ENCODE measurements at regions not wholly inside any gene's neighbourhood (a gene's known extent, or its start where the extent isn't known, plus 50 kb on each side); places are given as distances from the start of the nearest gene placed in this dataset.

DNA sequence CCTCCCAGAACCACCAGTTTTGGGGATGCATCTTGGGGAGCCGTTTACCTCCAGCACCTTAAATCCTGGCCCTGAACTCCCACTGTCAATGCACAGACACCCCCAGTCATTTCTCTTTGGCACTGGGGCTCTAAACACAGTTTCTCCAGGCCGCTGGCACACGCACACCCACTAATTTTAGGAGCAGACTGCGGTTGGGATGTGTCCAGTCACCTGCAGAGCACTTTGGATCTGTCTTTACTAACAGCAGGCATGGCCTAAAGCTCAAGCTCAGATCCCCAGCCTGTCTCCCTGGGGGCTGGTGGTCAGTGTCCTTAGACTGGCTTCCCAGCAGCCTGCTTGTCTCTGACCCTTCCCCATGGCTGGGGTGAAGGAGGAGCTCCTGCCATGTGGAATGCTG is 49.9 kb downstream of the SYNE3 start:
- Histone ChIP-seq H3K27ac (no peak overlapping the region), H3K4me3 (no peak overlapping the region)

DNA sequence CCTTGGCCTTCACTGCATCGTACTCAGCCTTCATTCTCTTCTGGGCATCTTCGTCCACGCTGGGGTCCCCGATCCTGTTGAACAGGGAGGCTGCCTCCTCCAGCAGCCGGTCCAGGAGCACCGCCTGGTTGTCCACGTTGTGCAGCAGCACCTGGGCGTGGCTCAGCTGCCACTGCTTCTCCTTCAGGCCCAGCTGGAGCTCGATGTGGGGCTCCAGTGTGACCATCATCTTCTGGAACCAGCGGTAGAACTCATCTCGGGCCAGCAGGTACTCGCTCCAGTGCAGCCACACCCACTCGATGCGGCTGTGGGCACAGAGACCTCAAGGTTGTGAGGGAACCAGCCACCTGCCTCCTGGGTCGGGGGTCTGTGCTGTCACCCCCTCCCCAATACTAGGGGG is 50.5 kb downstream of the SYNE3 start:
- H3K27ac ChIP-seq: no peak overlapping the region

DNA sequence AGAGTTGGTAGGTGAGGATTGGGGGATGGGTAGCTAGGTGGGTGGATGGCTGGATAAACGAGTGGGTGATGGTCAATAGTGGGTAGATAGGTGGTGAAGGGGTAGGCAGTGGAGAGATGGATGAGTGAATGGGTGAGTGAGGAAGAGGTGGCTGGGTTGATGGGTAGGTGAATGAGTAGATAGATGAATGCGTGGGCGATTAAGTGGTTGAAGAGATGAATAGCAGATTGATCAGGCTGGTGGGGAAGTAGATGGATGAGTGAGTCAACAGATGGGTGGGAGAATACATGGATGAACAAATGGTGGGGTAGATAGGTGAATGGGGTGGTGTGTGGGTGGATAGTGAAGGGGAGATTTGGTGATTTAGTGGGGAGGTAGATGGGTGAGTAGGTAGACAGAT is 51.1 kb downstream of the SYNE3 start:
- Histone ChIP-seq H3K4me3 (no peak overlapping the region), H3K27ac (peak overlapping the region in 2 of 21 experiments; percentile 21 to 82)

More for the DNA sequence above, 50.5 kb downstream of the SYNE3 start:
- no peak overlapping the region for H3K4me3 ChIP-seq

DNA sequence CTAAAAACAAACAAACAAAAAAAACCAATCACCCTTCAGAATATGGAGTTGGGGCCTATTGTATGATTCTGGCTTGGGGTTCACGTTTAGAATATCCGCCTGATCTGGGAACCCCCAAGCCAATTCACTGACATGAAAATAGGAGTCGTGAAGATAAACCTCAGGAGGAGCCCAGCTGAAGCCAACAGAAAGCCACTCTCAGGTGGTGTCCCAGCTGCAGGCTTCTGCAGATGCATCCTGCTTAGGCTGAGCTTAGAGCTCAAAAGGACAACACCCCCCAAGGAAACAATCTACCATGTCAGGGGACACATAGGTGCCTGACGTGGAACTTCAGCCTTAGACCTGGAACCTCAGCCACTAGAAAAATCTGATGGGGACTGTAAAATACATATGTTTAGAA is 51.9 kb downstream of the SYNE3 start:
- H3K4me3 ChIP-seq: no peak overlapping the region
- H3K27ac ChIP-seq: peak overlapping the region in 8 of 21 experiments; percentile 34 to 82 (median 66)

DNA sequence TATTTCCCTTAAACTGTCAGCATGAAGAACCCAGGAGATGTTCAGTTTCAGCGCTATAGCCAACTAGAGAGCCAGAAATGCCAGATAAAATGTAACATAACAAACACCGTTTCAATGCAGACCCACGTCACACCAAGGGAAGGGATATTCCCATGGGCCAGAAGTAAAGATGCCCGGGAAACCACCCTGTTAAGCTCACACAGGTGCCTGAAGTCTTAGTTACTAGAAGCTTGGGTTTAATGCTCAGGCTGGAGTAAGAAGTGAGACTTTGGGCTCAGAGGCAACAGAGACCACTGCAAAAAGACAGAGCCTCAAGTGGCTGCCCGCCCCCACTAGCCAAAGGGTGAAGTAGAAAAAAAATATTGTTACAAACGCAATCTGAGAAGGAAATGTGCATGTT is 52.3 kb downstream of the SYNE3 start:
- no peak overlapping the region for H3K4me3 ChIP-seq
- peak overlapping the region in 13 of 21 experiments; percentile 32 to 82 (median 60) for H3K27ac ChIP-seq

DNA sequence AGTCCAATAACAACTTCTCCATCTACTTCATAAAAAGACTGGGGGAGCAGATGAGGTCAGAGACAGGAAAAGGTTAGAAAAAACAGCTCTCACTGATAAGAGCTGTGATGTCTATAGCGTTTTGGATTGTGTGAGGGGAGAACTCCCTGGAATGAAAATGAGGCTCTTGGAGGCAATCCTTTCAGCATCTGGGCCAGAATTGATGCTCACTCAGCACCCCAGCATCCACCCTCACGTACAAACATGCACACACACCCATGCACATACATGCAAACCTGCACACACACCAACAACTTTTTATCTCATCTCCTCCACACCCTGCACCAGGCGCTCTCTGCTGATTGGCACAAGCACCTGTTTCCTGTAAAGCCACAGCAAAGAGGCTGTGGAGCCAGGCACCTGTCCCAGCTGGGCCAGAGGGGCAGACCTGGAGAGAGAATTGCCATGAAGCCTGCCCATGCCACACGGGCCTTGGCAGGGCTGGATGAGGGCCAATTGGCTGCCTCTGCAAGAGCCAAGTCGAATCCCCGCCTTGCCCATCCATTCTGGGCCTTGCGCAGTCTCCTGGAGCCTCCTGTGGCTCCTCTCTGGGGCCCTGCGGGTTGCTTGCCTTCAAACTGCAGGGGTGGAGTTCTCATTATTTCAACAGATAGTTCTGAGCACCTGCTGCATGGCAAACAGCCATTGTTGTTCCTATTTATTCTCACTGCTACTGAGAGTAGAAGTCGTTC is 53.1 kb downstream of the SYNE3 start:
- peak overlapping the region in 15 of 21 experiments; percentile 1 to 82 (median 55) for H3K27ac ChIP-seq
- no peak overlapping the region for H3K4me3 ChIP-seq

DNA sequence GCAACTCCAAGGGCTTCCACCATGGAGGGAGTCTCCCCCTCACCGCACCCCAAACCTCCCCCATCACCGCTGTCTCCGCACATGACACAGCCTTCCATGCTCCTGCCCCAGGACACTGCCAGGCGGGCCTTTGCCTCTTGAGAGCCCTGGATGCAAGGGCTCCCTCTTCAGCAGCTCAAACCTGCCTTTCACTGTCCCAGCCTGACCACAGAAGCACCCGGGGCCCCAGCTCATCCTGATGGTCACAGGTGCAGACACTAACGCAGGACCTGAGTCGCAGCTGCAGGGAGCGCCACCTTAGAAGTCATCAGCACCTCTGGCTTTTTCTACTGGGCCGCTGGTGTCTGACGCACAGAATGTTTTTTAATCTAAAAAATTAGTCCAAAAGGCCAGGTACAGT is 54.0 kb downstream of the SYNE3 start:
- H3K27ac ChIP-seq: peak overlapping the region in 10 of 21 experiments; percentile 4 to 82 (median 56)
- no peak overlapping the region for H3K4me3 ChIP-seq

DNA sequence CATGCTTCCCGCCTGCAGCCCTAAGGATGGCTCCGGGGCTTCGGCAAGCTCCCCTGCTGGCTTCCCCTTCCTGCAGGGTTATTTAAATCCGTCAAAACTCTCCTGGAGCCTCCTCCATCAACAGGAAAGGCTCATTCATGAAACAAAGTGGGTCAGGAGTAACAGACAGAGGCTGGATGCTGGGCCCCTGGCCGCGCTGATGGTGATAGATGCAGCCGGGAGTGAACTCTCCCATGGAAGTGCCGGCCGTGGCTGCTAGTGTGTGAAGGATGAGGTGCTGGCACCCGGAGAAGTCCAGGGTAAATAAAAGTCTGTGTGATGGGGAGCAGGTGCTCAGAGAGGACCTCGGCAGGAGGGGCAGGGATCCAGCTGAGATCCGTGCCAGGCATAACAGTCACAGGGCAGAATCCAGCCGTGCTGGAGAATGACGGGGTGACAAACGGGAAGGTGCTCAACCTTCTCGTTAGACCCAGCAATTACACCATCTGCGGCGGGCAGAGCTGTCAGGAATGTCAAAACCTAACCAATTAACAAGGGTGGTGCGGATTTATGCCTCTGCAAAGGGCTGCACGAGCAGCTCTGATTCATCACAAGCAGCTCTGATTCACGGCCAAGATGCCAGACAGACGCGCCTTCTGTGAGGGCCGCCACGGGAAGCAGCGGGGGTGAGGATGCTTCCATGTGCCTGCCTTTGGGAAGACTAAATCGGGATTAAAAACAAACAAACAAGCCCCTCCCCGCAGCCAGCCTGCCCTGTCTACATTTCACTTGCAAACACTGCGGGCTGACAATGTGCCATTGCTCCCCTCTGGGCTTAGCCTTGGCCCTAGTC is 55.6 kb downstream of the SYNE3 start:
- Histone ChIP-seq H3K4me3 (no peak overlapping the region), H3K27ac (peak overlapping the region in 5 of 21 experiments; percentile 1 to 82 (median 24))

DNA sequence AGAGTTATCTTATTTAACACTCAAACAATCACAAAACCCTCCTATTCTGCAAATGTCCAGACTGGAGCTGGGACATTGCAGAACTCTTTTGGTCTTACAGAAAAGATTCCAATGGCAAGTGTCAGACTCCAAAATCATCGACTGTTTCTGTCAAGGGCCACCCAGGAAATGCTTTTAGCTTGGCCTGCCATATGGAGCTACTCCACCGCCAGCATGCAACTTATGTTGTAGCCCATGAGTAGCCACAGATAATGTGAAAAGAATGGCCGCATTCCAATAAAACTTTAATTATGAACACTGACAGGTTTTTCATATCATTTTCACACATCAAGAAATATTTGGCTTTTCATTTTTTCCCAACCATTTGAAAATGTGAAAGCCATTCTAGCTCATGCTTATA is 57.5 kb downstream of the SYNE3 start:
- no peak overlapping the region for H3K4me3 ChIP-seq
- H3K27ac ChIP-seq: no peak overlapping the region

DNA sequence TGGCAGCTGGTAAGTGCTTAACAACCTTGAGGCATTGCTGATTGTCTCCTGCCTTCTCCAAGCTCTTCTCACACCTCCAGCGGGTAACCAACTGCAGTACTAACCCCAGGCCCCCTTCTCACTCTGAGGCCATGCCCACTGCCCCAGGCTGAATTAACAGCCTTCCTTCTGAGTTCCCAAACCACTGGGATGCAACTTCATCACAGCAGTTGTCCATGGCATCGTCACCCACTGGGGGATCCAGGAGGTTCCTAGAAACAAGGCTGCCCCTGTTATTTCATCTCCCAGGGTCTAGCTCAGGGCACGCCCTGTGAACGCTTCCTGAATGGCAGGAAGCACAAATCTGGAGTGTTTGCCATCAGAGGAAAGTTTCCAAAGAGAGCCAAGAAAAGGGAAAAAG is 58.0 kb downstream of the SYNE3 start:
- Histone ChIP-seq H3K27ac (no peak overlapping the region), H3K4me3 (no peak overlapping the region)

DNA sequence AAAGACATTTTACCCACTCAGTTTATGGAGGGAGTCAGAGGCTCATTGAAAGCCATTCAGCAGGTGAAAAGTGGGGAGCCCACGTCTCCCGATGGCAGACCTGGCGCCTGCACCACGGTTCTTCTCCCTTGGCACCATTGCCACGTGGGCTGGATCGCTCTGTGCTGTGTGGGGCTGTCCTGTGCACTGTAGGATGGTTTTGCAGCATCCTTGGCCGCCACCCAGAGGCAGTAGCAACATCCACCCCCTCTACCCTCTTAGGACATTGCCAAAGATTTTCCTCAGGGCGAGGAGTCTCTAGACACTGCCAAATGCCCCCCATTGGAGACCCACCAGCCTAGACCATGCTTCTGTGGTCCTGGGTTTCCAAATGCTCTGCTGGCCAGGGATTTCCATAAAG is 60.2 kb downstream of the SYNE3 start:
- Histone ChIP-seq H3K27ac (no peak overlapping the region), H3K4me3 (no peak overlapping the region)

DNA sequence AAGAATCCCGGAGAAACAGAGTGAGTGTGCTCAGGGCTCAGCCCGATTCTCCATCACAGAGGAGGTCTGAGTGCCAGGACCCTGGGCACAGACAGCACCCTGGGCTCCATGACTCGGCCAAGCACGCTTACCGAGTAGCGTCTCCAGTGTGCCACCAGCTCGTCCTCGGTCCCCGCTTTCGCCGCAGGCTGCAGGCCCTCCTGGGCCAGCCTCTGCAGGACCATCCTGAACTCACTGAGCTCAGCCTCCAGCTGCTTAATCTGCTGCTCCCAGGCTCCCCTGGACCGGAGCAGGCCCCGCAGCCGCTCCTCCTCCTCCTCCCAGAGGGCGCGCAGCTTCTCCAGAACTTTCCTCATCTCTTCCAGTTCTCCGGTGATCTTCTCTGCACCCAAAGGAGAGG is 61.2 kb downstream of the SYNE3 start:
- Histone ChIP-seq H3K27ac (no peak overlapping the region), H3K4me3 (no peak overlapping the region)

DNA sequence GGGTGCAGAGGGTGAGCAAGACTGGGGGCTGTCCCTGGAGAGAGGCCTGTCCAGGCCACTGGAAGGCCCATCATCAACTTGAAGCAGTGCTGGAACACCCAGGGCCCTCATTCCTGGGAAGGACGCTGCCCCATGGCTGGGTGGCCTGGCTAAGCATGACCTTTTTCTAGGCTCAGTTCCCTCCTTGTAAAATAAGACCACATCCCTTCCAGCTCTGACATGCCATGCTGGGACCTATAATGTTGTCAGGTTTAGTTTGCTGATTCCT is 62.8 kb downstream of the SYNE3 start:
- Histone ChIP-seq H3K27ac (no peak overlapping the region), H3K4me3 (no peak overlapping the region)

DNA sequence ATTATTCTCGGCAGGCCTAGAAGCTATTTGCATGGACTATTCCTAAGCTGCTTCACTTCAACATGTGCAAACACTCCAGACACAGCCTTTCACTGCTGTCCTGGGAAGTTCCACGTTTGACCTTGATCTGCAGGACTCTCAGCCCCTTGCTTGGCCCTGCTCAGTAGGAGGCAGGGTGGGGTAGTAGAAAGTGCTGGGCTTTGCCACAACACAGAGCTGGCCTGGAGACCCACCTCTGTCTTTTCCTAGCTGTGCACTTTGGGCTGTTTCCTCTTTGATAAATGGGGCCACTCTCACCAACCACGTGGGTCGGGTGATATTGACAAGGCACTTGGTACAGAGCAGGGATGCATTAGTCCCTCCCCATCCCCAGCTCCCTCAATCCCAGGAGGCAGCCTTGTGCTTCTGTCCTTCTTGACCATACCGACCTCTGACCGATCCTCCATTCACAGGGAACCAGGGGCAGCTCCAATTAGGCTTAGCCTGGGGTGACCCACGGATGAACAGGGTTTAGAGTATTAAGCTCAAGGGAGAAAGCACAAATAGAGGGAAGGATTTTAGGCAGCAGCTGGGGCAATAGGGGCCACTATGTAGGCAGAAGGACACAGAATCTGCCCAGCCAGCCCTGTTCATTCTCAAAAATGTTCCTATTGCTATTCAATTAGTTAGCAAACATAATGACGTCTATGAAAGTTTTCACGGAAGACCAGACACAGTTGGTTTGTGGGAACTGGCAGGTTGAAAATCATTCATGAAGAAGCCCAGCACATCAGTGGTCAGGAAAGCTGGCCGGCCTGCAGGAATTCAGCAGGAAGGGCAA is 63.3 kb downstream of the SYNE3 start:
- H3K27ac ChIP-seq: no peak overlapping the region
- no peak overlapping the region for H3K4me3 ChIP-seq

DNA sequence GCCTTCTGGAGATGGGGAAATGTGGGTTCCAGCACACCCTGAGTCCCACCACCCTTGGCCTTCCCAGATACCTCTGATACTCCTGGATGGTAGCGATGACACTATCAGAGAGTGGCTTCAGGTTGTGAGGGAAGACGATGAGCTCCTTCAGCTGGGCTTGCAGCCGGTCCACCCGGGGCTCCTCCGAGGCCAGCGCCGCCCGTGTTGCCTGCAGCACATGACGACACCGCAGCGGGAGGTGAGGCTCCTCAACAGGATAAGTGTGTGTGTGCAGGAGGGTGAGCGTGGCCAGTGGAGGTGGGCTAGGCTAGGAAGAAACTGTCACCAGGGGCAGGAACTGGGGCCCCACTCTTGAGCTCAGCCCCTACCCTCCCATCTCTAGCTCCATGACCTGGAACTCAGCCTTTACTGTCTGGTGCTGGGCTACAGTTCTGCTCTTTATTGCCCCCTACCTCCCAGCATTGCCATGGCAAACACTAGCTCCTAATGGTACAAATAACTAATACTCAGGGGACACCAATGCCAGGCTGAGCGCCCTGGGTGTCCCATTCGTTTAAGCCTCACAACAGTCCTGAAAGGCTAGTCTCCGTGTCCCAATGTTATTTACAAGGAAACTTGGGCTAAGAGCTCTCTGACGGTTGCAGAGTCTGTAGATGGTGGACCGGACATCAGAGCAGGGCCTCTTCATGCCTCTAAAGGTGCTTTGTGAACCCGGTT is 64.1 kb downstream of the SYNE3 start:
- no peak overlapping the region for H3K27ac ChIP-seq
- no peak overlapping the region for H3K4me3 ChIP-seq

DNA sequence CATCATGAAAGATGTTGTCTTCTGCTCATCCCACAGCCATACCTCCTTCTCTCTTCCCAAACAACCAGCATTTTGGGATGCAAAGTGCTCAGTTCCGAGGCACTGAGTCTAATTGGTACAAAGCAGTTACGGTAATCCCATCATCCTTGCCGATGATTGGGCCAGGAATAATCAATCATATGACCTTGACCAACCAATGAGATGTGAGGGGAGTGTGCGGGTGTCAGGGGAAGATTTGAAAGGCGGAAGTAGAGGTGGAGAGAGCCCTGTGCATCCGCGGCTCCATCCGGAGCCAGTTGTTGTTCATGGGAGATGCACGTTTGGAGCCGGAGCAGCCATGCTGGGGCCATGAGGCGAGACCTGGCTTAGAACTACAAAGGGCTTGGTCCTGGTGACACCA is 67.3 kb downstream of the SYNE3 start:
- H3K27ac ChIP-seq: no peak overlapping the region
- no peak overlapping the region for H3K4me3 ChIP-seq

DNA sequence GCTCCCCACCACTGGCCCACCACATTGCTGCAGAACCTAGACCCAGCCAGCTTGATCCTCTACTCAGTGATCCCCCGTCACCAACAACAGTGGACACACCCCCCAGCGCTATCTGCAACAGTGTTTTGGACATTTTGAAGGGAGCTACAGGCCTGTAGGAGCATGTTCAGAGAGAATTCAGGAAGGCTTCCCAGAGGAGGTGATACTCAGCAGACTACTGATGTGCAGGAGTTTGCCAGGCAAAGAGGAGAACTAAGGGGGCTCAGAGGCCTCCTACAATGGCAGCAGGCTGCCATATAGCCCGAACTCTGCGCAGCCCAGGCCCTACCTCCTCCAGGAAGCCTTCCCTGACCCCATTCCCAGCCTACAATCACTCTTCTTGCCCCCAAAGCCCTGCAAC is 70.0 kb downstream of the SYNE3 start:
- no peak overlapping the region for H3K27ac ChIP-seq
- no peak overlapping the region for H3K4me3 ChIP-seq

DNA sequence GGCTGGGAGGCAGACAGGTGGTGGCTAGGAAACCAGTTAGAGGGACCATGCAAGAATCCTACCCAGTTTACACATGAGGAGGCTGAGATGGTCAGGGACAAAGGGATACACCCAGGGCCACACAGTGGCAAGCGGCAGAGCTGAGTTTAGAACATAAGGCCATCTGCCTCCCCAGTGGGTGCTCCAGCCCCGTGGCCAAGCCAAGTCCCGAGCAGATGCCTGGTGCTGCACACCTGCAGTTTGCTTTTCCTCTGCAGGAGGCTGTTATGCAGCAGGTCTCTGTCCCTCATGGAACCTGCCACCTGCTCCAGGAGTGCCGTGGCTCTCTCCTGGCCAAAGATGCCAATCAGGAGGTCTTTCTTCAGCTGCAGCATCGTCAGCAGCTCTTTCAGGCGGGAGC is 70.8 kb downstream of the SYNE3 start:
- no peak overlapping the region for H3K27ac ChIP-seq

DNA sequence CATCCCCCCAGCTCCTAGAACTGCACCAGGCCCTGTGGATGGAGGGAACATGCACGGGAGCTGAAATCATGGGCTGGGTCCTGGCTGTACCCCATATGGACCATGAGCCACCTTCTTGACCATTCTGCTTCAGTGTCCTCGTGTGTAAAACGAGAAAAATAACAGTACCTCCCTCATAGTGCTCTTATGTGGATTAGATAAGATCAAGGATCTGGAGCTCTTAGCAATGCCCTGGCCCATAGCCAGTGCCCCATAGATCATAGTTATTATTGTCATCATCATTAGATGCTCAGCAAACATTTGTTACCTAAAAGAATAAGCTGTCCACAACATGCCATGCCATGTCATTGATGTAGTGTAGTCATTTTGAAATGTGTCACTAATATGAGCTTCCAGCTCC is 71.3 kb downstream of the SYNE3 start:
- Histone ChIP-seq H3K27ac (no peak overlapping the region), H3K4me3 (no peak overlapping the region)

More for the DNA sequence above, 70.8 kb downstream of the SYNE3 start:
- H3K4me3 ChIP-seq: no peak overlapping the region
